ENCODE measurements at regions not wholly inside any gene's neighbourhood (a gene's known extent, or its start where the extent isn't known, plus 50 kb on each side); places are given as distances from the start of the nearest gene placed in this dataset.

GRCh38 chr1:229088711-229089110 is 182.2 kb upstream of the RAB4A start:
- no peak for TF ChIP-seq CTCF (IDR thresholded peaks at IDR 0.05)
- no peak for TF ChIP-seq POLR2AphosphoS5 (IDR thresholded peaks at IDR 0.05)
